UCSD-AML1 (cell line): ENCODE measurements at regions not wholly inside any gene's neighbourhood (a gene's known extent, or its start where the extent isn't known, plus 50 kb on each side); places are given as distances from the start of the nearest gene placed in this dataset.
"Not testable (repeated sequence)": the region's sequence is repeated elsewhere in the genome, so short reads cannot be mapped to it uniquely, and the experiment has no call there.

Source experiments
- DNase-seq: peaks from one replicate; lab custom pipeline; 2025; ENCODE audit not compliant: unreplicated experiment; lab: John Stamatoyannopoulos, UW

DNA sequence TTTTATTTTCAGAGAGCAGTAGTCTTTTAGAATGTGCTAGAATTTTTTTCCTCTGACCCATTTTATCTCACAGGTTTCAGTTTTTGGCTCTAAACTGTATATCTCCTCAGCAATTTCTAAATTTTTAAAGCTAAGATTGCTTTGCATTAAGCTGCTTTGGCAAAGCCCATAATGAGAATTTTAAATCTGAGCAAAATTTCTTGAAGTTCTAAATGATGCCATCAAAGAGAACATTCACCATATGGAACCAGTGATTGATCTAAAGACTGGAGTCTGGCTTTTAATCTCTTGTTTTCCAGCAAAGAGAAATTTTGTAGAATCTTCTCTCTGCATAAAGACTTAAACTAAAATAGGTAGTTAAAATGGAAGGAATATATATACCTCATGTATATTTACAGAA, 313.6 kb downstream of the TBC1D32 start:
- DNase-seq, result no peak

DNA sequence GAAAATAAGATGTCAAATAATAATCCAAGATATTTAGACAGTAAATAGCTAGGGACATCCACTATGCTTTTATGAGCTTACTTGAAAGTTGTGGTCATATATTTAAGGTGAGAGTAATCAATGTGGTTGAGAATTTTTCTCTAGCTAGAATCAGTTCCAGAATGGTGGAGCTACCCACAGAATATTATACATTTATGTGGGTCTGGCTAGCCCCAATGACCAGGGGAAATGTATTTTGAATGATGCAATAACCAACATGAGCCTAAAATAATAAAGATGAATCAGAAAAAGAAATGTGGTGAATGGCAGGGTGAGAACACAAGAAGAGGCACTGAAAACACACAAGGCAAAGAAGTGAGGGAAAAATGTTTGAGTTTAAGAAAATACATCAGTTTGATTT, 325.7 kb downstream of the TBC1D32 start:
- DNase-seq, result no peak

DNA sequence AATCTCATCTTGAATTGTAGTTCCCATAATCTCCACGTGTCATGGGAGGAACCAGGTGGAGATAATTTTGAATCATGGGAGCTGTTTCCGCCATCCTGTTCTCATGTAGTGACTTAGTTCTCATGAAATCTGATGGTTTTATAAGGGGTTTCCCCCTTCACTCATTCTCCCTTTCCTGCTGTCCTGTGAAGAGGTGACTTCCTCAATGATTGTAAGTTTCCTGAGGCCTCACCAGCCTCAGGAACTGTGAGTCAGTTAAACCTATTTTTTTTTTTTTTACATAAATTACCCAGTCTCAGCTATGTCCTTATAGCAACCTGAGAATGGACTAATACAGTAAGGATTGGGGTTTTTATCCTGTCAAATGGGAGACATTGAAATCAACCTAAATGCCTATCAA, 328.3 kb downstream of the TBC1D32 start:
- no peak for DNase-seq

DNA sequence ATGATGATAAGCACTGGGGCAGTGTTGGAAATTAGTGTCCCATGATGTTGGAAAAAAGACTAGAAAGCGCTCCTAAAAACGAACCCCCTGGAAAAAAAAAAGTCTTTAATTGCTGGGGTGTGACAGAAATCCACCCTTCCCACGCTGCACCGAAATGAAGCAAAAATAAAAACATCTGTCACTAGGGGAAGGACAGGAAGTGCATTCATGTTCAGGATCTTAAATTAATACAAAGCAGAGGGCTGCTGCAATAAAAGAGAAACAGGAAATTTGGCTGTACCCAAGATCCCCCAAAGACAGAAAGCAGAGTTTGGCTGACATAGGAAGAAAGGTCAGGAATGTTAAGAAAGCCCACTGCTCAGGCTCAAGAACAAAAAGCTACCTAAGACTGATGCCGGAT, 333.9 kb downstream of the TBC1D32 start:
- no peak for DNase-seq

DNA sequence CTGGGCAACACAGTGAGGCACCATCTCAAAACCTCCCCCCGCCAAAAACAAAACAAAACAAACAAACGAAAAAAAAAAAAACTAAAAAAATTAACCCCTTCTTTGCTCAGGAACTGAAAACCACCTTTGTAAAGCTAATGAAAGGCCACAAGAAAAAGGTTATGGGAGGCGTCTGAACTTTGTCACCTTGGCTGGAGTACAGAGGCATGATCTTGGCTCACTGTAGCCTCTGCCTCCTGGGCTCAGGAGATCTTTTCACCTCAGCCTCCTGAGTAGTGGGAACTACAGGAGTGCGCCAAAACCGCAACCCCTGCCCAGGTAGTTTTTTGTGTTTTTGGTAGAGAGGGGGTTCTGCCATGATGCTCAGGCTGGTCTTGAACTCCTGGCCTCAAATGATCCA, 337.9 kb downstream of the TBC1D32 start:
- DNase-seq, result no peak

DNA sequence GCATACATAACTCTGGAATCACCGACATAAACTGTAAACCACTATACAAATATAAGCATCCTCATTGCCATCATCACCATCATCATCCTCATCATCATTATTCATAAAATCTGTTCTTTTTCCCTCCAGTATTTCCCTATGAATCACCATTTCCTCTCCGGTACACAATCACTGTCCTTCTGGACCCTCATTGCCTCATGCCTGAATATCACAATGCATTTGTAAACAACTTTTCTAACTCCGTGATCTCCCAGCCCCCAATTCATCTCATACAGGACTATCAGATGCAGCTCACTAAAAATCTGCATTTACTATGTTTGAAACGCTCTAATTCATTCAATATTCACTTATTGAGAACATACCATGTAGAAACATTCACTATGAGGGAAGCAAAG, 339.7 kb downstream of the TBC1D32 start:
- DNase-seq, result no peak

DNA sequence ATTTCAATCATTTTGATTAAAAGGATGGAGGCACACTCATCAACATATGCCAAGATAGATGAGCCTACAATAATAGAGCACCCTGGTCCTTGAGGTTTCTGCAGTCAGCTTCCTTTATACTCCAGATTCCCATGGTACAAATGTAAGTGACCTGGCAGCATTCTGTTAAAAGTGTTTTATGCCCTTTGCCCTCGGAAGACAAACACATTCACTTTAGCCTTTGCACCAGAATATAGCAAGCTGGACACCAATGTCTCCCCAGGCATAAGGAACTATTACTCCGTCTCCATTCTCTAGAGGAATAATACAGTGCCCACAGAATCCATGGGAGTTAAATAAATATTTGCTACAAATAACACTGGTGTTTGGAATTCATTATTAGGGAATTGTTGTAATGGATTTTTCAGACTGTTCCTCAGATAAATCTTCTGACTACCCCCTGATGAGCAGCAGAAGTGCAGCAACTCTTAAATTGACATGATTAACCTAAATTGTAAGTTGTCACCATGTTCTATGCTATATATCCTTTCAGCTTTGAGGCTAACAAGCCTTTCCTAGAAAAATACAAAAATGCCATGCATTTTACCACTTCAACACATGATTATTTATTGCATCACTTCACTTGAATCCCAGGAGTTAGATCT, 340.2 kb downstream of the TBC1D32 start:
- DNase-seq, result no peak

DNA sequence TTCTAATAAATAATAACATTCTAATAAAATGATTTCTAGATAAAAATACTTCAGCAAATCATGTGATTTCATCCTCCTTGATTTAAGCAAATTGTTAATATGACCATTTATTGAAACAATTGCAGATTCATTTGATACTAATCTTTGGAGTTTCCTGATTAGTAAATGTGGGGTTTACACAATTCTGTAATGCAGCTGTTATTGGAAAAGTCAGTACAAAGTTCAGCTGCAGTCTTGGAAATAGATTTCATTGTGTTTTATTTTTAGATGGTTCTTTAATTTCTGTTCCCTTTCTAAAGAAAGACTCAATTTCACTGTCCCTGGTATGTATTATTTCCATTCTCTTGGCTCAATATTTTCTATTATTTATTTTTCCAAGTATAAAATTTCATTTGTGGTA, 342.0 kb downstream of the TBC1D32 start:
- DNase-seq, result no peak

DNA sequence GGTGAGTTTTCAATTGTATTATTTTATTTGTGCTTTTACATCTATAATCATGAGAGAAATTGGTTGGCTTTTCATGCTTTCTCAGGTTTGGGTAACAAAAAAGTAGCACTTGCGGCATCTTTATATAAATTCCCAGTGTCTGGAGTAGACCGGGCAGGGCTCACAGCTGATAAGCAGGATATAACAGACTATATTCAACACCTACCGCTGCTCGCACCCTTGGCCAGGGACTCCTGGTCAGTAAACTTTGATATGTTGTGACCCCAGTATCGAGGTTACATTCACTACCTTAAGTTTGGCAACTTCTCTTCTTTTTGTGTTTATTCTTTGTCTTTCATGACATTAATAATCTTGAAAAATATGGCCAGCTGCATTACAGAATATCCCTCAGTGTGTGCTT, 343.4 kb downstream of the TBC1D32 start:
- no peak for DNase-seq

DNA sequence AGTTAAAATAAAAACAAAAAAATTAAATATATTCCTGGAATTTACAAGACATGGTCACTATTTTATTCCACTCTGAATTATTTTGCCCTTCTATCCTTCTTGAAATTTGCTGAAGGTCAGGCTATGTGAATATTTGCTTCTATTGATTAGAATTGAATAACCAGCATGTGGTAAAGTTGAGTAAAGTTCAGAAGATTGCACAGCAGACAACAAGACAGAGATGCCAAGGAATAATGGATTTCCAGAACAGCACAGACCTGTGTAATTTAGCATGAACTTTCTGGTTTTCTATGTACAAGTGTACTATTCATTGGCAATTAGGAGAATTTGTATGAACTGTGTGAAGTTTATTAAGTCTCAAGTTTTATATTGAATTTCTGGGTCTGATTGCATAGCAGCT, 352.4 kb downstream of the TBC1D32 start:
- DNase-seq, result no peak

DNA sequence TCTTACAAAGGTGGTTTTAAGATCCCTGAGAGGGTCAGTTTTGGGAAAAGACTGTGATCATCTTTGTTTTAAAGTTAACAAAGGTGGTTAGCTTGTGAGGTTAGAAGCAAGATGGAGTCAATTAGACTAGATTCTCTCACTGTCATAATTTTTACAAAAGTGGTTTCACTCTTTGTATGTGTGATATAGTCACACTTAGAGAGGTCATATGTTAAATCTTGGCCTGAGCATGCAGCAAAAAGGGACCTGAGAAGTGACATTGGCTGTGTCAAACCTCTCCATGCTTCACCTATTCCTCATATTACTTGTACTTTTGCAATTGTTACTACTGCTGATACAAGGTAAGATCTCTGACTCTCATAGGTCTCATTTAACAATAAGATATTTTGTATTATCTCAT, 368.0 kb downstream of the TBC1D32 start:
- no peak for DNase-seq

DNA sequence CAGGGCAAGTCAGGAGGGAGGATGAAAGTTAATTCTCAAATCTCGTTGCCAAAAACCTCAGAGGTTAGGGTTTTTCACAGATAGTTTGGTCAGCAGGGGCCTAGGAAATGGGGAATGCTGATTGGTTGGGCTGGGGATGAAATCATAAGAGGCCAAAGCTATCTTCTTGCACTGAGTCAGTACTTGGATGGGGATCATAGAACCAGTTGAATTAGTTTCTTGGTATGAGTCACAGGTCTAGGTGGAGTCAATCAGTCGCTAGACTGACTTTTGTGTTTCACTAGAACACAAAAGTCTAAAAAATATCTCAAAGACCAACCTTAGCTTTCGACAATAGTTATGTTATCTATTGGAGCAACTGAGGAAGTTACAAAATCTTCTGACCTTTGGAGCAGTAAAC, 368.5 kb downstream of the TBC1D32 start:
- DNase-seq, result no peak

DNA sequence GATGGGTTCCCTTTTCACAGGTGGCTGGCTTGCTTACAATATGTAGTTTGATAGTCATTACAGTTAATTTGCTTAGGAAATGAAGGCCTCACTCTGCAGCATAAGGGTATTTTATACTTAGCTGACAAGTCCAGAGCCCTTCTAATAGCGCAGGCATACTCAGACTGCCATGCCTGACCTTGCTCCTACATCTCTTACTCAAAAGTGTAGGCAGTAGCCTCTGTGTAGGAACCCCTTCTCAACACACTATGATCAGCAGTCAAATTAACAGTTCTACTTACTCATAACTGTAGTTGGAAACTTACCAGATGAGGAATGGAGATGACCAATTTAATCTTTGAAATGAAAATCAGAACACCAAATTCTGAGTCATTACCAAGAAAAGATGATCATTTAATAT, 373.5 kb downstream of the TBC1D32 start:
- DNase-seq, result no peak

DNA sequence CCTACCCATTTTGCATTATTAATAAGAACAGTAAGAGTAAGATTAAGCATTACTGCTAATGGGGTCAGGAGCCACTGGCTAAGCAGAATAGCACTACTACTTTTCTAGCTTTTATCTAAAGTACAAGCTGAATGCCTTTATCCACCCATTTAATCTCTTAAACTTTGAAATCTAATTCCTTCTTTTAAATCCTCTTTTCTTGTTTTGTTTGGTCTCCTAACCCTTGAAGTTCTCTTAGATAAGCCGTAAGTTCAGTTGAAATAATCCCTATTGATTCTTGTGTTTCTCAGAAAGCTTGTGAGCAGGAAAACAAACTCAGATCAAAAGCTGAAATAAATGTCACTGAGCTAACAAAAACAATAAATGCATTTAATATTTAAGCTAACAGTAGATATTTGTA, 380.2 kb downstream of the TBC1D32 start:
- DNase-seq, result no peak

DNA sequence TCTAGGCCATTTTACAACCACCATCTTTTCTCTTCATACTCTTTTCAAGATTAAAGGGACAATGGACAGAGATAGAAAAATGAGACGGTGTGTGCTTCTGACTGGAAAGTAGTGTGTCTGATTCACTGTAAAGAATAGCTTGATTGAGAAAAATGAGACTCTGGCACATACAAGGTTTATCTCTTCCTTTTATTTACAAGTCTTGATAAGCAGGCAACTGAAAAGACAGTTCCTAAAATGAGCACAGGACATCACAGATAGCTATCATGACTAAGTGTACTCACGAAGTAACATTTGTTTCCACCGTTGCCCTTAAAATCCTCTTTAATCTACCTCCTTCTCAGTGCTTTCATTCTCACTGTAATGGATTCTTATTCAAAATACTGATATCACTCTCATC, 383.0 kb downstream of the TBC1D32 start:
- no peak for DNase-seq

DNA sequence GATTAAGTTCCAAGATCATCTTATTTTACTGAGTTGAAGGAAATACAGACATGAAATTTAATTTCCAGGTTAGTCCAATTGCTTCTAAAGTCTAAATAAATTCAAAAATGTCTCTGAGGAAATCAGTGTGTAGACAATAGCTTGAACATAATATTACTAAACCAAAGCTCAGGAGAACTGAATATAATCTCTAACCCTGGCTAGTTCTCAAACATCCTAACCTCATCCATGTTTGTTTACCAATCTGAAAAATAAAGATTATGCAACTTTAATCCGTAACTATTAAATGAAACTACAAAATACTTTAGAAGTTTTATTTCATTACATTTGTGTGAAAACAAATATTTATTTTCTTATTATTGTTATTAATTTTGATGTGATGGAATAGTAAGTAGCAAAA, 387.2 kb downstream of the TBC1D32 start:
- DNase-seq, result no peak

DNA sequence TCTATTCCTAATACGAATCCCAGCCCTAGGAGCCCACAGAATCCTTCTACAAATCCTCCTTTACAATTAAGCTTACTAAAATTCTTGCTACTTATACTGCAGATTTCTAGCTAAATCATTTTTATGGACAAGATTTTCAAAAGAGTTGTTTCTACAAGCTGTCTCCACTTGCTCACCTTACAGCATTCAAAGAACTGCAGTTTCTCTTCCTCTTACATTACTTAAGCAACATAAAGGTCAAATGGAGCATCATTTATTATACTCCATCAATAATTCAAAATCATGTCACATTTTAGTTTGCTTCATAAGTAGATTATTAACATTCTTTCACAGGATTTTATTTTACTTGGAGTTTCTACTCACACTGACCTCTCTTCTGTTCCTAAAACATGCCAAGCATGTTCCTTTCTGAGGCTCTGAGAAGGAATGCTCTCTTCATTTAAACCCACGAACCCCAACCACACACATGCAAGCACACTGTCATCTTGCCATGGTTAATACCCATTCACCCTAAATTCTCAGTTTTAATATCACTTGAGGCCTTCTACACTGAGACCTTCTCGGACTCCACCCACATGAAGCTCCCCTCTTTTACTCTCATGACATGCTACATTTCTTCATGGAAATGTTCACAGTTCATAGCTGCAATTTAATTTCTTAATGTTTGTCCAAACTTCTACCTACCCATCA, 388.2 kb downstream of the TBC1D32 start:
- DNase-seq, result no peak

DNA sequence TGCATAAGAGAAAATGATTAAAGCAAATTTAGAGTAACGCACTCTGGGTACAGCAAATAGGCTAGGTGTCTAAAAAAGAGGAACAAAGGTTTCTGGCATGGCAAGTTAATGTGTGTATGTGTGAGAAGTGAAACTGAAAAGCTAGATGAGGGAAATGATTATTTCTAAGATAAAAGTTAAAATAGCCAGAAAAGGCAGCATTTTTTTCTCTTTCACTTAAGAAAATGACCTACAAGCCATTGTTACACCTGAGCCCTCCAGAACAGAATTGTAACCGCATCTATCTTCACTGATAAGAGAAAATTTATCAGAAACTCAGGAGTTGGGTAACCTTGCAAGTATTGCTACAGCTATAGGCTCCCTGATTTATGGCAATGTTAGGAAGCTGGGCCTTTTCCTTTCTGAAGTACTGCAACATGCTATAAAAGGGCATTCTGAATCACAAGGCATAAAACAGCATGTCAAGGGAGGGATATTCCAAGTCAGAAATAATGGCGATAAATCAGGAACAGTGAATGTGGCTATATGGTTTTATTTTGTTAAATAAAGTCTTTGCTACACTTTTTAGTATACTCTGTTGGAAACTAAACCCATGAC, 395.3 kb downstream of the TBC1D32 start:
- DNase-seq, result no peak

DNA sequence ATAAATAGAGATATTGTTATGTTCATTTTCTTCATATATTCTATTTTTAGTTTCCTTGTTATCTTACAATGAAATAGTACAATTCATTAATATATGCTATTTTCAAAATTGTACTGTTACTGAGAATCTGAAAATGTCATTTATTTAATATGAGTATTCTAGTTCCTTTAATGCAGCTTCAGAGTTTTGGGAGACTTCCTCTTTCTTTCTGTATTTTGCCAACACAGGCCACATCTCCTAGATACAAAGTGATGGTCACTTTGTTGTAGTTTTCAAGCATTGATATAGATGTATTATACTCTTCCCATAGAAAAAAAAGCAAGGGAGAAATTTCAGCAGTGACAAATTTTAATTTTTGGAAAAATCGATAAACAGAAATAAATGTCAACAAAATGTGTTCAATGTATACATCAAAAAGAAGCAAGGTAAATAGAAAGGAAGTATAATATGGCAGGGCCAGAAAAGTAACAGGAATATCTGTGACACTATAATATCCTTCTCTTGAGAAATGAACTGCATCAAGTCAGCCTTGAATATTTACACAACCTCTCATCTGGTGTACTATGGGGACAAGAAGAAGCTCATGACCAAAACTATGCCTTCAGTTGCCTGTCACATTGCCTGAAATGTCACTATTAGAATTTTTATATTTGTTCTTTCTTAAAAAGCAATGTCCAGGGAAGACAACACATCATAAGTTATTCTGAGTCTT, 396.0 kb downstream of the TBC1D32 start:
- DNase-seq, result no peak

DNA sequence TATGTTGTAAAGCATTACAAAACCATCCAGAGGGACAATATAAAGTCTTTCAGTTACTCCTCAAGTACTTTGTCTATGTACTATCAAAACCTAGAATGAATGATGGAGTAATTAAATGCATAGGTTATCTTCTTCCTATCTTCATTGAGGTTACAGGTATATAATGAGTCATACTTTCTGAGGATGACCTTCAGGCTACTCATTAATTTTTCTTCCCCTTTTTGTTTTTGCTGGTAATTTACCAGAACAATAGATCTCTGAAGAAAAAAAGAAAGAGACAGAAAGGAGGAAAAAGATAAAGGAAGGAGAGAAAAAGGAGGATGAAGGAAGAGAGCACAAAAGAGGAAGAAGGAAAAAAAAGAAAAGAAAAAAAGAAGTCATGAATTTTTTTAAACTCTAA, 398.4 kb downstream of the TBC1D32 start:
- DNase-seq, result no peak

DNA sequence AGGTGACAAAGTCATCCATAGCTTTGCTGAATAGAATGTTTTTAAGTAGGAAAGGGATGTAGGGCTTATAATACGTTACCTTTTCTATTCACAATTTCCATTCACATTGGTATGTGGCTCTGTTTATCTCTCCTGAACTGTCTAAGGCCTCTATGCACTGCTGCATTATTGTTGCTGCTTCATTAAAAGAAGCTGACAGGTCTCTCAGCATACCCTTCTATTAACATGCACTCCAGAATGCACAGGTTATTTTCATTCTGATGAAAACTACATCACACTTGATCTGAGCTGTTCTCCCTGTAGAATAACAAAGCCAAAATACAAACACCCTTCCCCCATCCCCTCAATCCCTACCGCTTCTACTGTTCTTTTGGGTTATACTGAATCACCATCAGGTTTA, 399.3 kb downstream of the TBC1D32 start:
- DNase-seq, result no peak

DNA sequence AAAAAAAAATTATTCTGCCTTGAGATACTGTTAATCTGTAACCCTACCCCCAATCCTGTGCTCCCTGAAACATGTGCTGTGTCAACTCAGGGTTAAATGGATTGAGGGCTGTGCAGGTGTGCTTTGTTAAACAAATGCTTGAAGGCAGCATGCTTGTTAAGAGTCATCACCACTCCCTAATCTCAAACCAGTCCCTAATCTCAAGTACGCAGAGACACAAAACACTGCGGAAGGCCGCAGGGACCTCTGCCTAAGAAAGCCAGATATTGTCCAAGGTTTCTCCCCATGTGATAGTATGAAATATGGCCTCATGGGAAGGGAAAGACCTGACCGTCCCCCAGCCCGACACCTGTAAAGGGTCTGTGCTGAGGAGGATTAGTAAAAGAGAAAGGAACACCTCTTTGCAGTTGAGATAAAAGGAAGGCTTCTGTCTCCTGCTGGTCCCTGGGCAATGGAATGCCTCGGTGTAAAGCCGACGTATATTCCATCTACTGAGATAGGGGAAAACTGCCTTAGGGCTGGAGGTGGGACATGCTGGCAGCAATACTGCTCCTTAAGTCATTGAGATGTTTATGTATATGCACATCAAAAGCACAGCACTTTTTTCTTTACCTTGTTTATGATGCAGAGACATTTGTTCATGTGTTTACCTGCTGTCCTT, 402.6 kb downstream of the TBC1D32 start:
- not testable (repeated sequence) for DNase-seq
